T-helper 2 cell (primary cell): ENCODE measurements at regions not wholly inside any gene's neighbourhood (a gene's known extent, or its start where the extent isn't known, plus 50 kb on each side); places are given as distances from the start of the nearest gene placed in this dataset.
"Not testable (repeated sequence)": the region's sequence is repeated elsewhere in the genome, so short reads cannot be mapped to it uniquely, and the experiment has no call there.

Source experiments
- DNase-seq, 5 experiments: peaks; one replicate each; pipeline versions ENCODE4 v3.0.0 to v3.0.0-alpha.2; 2012 to 2022

DNA sequence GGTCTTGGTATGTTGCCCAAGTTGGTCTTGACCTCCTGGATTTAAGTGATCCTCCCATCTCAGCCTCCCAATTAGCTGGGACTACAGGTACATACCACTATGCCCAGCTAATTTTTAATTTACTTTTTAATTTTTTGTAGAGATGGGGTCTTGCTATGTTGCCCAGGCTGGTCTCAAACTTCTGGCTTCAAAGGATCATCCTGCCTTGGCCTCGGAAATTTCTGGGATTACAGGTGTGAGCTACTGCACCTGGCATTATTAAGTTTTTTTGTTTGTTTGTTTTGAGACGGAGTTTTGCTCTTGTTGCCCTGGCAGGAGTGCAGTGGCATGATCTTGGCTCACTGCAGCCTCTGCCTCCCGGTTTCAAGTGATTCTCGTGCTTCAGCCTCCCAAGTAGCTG is 195.7 kb upstream of the HAAO start:
- not testable (repeated sequence) for DNase-seq

DNA sequence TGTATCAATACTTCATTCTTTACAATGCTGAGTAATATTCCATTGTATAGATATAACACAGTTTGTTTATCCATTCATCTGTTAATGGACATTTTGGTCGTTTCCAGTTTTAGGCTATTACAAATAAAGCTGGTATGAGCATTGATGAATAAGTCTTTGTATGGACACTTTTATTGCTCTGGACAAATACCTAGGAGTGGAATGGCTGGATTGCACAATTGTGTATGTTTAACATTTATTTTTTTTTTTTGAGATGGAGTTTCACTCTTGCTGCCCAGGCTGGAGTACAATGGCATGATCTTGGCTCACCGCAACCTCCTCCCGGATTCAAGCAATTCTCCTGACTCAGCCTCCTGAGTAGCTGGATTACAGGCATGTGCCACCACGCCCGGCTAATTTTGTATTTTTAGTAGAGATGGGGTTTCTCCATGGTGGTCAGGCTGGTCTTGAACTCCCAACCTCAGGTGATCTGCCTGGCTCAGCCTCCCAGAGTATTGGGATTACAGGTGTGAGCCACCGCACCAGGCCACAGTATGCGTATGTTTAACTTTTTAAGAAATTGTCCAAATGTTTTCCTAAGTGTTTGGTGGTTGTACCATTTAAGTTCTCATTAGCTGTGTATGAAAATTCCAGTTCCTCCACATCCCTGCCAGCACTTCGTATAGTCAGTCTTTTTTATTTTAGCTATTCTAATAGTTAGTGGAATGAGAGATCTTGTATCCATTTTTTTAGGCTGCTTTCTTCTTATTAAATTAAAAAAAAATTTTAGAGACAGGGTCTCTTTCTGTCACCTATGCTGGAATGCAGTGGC is 194.9 kb upstream of the HAAO start:
- no peak for DNase-seq

DNA sequence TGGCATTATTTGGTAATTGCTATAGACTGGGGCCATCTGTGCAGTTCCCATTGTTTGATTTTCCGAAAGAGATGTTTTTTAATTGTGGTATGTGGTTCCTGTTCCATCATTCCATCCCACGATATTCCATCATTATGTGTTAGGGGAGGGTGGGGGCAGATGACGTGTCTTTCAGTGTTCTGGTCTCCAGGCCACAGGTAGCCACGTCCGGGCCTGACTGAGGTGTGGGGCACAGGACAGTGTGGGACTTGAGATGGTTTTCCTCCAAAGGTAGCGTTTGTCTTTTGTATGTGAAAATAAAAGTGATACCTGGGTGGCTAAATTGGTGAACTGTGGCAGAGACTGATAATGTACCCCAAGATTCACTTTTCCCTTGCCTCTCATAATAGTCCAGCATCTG is 192.2 kb upstream of the HAAO start:
- DNase-seq = no peak

DNA sequence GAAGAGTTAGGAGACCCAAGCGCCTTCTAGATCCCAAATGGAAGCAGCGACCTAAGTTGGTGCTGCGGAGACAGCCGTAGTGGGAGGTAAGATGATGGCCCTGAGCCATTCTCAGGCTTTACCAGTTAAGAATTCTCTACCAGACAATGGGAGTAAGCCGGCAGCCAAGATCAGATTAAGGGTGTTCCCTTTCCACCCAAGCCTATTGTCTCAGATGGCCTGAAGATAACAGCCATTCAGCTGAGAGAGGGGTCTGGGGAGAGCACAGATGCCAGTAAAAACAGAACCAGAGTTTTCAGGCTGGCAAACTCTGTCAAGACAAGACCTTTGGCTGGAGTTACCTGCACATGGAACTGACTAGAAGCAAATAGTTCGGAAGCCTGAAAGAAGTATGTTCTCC is 191.7 kb upstream of the HAAO start:
- no peak for DNase-seq

DNA sequence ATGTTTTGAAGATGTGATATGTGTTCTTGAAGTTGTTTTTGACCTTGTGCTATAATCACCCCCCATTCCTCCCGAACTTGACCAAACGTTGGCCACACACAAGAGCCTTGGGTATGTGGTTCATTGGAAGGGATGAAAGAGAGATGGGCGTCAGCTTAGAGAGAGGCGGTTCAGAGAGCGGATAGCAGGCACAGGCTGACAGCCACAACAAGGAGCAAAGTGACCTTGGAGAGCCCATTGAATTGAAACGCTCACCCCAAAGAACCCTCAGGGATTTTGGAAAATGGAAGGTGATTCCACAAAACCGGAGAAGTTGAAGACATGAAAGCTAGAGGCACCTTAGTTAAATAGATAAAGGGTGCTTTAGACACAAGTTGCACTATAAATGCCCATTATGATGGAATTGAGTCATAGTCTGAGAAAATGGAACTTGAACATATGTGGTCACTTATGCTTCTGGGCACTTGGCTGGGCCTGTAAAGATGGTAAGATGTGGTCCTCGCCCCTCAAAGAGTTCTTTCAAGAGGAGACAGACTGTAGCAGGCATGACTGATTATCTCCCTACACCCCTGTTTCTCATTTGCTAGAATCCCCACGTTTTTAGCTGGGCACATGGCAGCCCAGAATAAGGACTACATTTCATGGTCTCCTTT is 188.5 kb upstream of the HAAO start:
- no peak for DNase-seq

DNA sequence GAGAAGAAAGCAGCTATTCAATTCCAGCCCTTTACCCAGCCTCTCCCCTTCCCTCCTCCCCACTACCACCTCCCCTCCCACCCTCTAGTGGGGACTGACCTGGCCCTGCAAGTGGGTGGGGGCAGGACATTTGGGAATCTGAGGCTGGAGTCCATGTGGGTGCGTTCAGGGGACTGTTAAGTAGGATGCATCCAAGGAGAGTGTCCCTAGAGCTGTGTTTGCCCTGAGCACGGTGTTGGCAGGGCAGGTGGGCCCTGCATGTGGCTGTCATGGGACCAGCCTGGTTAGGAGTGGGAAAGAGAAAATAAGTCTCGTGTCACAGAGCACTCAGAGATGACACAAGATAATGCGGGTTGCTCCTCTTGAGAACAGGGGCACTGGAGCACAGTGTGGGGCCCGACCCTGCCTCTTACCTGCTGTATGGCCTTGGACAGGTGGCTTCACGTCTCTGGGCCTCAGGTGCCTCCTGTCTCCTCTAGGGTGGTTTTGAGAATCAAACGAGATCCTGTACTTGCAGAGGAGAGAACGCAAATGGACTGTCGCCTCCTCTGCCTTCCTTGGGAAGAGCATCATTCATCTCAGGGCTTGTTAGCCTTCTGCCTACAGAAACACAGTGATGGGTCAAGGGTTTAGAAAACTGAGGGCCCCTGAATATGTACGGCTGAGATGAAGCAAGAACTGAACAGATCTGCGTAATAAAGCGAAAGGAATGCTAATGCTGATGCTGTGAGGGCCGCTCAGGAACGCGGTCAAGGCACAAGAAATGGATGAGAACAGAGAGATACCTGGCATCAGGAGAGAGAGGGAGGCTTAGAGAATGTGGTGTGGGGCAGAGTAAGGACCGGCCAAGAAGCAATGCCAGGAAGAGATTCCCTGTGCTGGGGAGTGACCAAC is 187.7 kb upstream of the HAAO start:
- DNase-seq = no peak

DNA sequence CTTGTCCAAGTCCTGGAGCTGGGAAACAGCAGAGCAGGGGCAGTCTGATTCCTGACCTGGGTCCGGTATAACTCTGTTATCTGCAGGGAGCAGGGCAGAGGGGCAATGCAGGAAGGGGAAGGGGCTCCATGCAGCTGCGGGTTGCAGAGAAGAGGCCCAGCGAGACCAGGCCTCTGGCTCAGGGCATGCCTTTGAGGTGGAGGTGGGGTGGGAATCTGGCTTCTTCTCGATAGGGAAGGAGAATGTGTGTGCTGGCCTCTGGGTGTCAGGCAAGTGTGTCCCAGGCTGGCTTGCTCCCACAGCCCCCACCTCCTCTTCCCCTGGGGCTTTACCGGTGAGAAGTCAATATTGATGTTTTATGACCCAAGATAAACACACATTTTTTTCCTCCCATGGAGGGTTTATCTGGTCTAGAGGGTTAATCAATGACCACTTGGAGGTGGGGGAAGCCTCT is 187.1 kb upstream of the HAAO start:
- DNase-seq = no peak

DNA sequence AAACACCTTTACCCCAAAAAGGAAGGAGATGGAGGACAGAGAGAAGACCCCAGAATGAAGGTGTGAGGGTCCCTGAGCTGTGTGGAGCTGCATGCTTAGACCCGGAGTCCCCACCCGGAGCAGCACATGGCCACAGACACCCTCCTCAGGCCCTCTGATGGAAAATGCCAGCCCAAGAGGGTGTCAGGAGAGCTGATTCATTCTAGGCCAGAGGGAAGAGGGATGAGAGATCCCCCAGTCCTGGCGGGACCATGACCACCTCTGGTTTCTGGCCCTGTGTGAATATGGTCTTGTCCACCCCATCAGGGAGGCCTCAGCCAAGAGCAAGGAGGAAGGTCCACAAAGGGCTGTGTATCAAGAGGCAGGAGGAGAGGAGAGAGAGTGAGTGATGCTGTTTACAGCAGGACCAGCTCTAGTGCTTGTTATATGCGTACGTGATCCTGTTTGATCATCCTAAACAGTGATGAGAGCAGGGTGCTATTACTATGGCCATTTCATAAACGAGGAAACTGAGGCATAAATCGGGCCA is 186.6 kb upstream of the HAAO start:
- no peak for DNase-seq

DNA sequence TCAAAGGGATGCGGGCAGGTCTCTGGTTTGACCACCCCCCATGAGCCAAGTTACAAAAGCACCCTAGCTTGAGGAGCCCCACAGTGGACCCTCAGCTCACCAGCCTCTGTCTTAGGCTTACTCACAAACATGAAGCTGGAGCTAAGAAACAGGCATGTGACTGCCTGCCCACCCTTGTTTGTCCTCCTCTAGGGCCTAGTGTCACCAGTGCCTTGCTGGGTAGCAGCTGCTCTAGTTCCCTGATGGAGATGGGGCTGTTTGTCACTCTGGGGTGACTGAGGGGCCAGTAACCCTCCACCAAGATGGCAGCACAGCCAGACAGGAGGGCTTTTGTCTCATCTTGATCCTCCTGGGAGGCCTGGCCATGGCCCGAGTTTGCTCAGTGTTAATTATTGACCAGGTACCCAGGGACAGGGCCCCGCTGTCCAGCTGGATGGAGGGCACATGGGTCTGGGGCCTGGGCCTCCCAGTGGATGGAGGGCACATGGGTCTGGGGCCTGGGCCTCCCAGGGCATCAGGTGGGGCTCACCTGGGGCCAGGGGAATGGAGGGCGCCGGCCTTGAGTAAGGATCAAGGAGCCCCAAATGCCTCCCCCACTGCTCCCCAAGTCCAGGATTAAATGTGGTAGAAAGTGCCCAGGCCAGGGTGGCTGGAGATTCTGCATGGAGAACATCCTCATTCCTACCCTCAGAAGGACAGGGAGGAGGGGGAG is 185.9 kb upstream of the HAAO start:
- no peak for DNase-seq

DNA sequence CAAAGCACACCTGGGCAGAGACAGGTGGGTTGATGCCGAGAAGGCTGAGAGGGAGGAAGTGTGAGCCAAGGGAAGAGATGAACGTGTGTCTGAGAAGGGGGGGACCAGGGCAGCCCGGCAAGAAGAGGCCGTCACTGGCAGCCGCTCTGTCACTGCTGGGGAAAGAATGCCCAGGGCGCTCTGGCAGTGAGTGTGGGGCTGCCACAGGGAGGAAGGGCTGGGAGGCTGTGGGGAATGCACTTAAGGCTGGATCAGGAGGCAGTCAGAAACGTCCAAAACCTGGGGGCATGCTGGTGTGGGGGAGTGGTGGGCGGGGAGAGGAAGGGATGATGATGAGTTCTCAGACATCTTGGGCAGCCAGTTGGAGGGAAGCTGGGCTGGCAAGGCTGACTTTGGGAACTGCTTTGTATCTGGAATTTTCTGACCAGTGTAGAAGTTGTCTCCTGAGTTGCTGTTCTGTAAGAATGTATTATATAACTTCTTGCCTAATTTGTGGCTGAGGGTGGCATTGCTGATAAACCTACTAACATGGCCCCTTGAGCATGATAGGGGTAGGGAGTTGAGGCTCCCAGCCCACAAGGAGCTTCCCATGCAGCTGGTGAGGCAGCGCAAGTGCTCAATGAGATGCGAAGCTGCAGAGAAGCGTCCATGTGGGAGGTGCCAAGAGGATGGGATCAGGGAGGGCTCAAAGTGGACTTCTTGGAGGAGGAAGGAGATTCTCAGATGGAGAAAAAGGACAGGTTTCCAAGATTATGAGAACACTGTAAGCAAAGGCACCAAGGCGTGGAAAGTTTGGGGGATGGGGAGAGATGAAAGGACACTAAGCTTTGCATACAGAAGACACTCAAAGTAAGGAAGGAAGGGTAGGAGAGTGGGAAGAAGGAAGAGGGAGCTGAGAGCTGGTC is 185.1 kb upstream of the HAAO start:
- no peak for DNase-seq

DNA sequence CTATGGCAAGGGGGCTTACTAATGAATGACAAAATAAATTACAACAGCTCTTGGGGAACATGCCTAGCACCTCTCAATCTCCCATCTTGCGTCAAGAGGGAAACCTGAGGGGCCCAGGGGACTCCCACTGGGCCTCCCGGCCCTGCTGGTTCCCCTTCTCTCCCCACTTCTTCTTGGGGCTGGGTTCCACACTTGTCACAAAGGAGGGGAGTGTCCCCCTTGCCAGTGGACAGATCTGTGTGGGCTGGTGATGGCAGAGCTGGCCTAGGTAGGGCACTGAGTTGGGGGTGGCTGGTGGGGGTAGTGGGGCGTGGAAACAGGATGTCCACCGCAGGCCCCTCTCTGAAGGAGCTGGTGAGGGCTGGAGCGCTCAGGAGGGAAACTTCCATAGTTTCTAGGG is 184.0 kb upstream of the HAAO start:
- no peak for DNase-seq

DNA sequence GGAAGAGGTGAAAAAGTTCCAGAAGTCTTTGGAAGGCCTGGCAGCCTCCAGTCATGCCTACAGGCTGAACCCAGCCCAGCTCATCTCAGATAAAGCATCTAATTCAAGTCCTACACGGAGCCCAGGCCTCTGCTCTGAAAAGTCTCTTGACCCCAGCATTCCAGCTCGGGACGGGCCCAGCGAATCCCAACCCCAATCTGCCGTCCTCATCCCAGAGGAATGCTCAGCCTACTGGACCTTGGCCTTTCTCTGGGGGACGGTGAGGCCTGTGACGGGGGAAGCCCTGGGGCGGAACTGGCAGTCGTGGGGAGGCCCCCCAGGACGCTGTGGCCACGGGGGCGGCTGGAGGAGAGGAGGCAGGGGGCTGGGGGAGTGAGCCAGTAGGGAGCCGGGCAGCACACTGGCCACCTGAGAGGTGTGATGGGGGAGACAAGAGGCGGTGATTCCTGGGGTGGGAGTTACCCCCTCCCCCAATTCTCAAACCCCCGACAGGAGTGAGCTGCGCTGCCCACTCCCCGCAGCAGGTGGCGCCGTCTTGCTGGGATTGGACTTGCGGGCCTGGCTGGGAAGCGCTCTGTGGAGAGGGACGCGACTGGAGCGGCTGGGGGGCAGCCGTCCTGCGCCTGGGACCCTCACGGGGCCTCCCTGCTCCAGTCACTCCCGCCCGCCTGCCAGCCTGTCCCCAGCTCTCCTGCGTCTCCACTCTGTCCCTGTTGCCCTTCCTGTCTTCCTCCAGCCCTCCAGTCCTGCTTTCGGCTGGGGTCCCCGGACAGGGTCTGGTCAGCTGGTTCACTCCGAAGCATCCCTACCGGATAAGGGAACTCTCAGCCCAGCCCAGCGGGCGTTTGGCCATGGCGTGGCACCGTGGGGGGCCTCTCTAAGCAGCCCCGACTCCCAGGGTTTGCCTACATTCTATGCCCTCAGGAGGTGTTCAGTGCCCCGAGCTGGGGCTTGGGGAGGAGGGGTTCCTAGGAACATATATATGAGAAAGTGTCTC is 182.6 kb upstream of the HAAO start:
- peak in 4 of 5 experiments; percentile 7 to 47 (median 22) for DNase-seq

DNA sequence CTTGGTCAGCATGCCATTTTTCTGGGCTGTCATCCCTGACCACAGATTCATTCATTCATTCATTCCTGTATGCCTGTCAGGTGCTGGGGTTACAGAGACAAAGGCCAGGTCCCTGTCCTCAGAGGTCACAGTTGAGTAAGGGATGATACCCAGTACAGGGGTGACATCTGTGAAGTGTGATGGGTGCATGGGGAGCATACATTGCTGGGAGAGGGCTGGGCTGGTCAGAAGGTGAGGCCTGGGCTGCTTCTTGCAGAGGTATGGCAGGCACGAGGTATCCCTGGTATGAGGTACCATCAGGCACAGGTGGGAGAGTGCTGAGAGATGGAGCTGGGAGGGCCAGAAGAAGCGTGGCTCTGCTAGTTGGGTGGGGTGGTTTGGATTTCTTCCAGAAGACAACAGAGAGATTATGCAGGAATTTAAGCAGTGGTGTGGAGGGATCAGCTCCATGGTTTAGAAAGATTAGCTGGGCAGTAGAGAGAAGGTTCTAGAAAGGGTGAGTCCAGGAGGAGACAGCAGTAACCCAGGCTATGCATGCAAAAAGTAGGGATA is 181.9 kb upstream of the HAAO start:
- no peak for DNase-seq

DNA sequence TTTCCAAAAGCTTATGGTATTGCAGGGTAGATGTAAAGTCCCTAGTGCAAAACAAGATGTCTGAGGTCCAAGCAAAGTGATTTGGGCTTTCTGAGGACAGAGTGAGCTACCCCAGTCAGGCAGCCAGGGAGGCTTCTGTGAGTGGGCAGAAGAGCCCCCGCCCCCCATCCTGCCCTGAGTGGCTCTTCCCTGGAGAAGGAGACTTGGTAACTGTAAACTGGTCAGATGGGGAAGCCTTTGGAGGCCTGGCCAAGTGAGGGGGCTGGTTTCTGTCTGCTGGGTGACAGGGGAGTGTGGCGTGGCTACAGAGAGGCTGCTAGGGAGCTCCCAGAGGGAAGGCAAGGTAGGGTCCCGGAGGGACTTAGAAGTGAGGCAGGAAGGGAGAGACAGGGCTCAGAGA is 181.3 kb upstream of the HAAO start:
- DNase-seq = no peak

DNA sequence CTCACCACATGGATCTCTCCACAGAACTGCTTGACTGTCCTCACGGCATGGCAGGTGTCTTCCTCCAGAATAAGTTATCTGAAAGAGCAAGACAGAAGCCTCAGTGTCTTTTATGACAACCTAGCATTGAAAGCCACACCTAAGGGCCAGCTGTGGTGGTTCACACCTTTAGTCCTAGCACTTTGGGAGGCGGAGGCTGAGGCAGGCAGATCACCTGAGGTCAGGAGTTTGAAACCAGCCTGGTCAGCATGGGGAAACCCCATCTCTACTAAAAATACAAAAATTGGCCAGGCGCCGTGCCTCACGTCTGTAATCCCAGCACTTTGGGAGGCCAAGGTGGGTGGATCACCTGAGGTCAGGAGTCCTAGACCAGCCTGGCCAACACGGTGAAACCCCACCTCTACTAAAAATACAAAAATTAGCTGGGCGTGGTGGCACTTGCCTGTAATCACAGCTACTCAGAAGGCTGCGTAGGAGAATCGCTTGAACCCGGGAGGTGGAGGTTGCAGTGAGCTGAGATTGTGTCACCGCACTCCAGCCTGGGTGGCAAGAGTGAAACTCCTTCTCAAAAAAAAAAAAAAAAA is 180.6 kb upstream of the HAAO start:
- not testable (repeated sequence) for DNase-seq

DNA sequence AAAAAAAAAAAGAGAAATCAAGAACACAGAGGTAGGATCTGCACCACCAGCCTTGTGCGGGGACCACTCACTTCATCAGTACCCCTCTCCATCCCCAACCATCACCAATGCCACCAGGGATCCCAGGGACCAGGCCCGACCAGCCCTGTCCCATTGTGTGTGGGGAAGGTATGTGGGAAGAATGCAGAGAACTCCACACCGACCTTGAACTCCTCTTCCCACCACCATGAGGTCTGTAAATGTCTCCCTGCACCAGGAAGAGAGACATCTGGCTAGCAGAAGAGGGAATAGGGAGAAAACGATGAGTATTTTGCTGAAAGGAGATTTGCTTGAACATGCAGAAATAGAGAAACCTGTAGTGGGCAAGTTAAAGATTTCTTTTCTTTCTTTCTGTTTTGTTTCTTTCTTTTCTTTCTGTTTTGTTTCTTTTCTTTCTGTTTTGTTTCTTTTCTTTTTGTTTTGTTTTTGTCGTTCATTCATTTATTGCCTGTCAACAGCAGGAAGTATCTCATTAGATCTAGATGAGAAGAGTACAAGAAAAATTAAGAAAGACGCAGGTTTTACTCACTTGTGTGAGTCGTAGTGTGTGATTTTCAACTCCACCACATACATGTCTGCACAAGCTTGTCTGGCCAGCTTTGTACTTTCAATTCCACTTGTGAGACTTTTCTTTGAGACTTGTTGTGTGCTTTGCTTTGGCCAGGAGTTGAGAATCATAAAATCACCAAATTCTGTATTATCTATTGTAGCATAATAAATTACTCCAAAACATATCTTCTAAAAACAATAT is 179.8 kb upstream of the HAAO start:
- peak in 1 of 5 experiments; percentile 42 for DNase-seq

DNA sequence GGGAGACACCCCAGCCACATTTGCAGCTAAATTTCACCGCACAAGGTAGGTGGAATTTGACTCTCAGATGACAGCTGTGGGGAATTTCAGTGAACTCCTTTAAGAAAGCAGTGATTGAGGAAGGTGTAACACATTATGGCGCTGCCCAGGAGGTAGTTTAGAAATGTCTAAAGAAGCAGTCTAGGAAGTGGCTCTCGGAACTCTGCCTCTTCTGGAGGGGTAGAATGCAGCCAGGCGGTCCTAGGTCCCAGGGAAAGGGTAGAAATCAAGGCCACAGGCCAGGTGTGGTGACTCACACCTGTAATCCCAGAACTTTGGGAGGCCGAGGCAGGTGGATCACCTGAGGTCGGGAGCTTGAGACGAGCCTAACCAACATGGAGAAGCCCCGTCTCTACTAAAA is 179.0 kb upstream of the HAAO start:
- DNase-seq = no peak

DNA sequence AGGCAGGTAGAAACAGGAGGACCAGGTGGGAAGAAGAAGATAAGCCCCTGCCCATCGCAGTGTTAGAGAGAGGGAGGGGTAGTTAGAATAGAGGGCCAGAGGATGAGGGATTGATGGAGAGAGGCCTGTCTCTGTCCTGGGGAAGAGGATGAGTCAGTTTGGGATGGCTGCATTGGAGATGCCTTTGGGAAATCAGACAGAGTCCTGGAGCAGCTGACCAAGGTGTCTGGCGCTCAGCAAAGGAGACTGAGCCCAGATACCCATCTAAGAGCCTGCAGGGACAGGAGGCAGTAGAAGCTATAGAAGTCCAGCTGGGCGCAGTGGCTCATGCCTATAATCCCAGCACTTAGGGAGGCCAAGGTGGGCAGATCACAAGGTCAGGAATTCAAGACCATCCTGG is 177.8 kb upstream of the HAAO start:
- no peak for DNase-seq
